Sigmoid colon (tissue), 4 donors: ENCODE measurements at regions not wholly inside any gene's neighbourhood (a gene's known extent, or its start where the extent isn't known, plus 50 kb on each side); places are given as distances from the start of the nearest gene placed in this dataset.

ENCODE experiments used
- CTCF ChIP-seq, 4 experiments: fragments of 450-650 bp in 3 of 4; fragments of 200-600 bp in 1 of 4; IDR thresholded peaks; one replicate each; pipeline ENCODE4 v1.5.1; 2016 to 2019; ENCODE audit warnings: antibody characterized with exemption in 4 of 4, mild to moderate bottlenecking in 3 of 4, moderate library complexity in 2 of 4
- POLR2A ChIP-seq, 2 donors: fragments of 450-650 bp; IDR thresholded peaks; one replicate each; pipeline ENCODE4 v1.6.1; 2016; ENCODE audit warnings: antibody characterized with exemption in 2 of 2, mild to moderate bottlenecking in 2 of 2, moderate library complexity in 2 of 2
- POLR2AphosphoS5 ChIP-seq, 4 donors: sonication (generic); formaldehyde crosslinking; IDR thresholded peaks; one replicate each; pipeline ENCODE4 v1.6.1; 2017; ENCODE audit warnings: antibody characterized with exemption in 4 of 4

GRCh38 chr12:89173678-89174077 lies 178.6 kb downstream of the DUSP6 start:
- TF ChIP-seq CTCF (IDR thresholded peaks at IDR 0.05) (no peak), POLR2A (IDR thresholded peaks at IDR 0.05) (no peak), POLR2AphosphoS5 (IDR thresholded peaks at IDR 0.05) (no peak)
